Kidney tubule cell (primary cell): ENCODE measurements at regions not wholly inside any gene's neighbourhood (a gene's known extent, or its start where the extent isn't known, plus 50 kb on each side); places are given as distances from the start of the nearest gene placed in this dataset.
"Not testable (repeated sequence)": the region's sequence is repeated elsewhere in the genome, so short reads cannot be mapped to it uniquely, and the experiment has no call there.

Source experiments
- DNase-seq: peaks from one replicate; pipeline ENCODE4 v3.0.0-alpha.2; 2018; ENCODE audit warnings: low spot score

DNA sequence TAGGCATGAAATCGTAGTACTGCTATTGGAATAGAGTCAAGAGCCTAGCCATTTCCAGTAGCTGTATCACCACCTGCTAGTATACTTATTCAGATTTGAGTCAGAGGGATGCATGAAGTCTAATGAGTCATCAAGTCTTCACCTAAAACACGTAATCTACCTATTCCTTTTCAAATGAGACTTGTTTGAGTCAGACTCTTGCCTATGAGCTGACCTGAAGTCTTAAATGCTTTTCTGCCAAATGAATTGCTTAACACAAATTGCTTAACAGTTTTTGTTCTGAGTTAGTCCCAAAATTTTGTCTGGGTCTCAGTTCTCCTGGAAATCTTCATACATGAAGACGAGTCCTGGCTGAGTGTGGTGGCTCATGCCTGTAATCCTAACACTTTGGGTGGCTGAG, 165.2 kb downstream of the GNAT3 start:
- DNase-seq, result peak; percentile 94

GRCh38 chr7:80335511-80336231, 176.2 kb downstream of the GNAT3 start:
- no peak for DNase-seq

- DNase-seq, result no peak
These were observed 177.0 kb downstream of the GNAT3 start for GRCh38 chr7:80334908-80335307.

- no peak for DNase-seq
These were observed 177.7 kb downstream of the GNAT3 start for GRCh38 chr7:80334196-80334595.

DNA sequence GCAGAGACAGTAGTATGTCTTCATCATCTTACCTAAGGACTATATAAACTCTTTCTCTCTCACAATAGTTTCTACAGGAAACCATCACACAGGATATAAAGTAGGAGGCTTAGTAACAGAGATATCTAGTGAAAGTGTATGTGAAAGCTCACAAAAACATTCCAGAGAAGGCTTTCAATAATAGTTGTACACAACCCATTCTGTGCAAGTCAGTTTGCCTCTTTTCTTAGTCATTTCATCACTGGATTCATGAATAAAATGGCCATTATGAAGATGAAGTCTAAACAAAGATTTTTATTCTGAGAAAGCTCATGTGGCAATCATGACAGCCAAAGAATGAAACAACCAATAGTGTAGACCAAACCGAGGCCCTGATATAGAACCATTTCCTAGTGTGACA, 178.8 kb downstream of the GNAT3 start:
- DNase-seq, result no peak

DNA sequence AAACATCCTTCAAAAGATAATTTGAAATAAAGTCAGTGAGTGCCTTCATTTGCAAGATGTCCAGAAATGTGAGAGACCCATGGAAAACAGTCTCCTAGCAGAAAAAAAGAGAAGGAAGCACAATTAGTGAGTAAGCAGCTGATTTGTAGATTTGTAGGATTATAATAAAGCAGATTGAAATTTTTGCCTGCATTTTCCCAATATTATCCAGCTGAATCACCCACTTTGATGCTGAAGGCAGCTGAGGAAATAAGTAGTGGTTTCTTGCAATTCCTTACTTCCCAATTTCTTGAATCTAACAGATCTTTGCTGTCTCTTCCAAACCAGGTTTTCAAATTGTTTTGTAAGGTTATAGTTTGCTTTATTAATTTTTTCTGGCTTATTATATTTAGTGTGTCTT, 181.4 kb downstream of the GNAT3 start:
- peak; percentile 19 for DNase-seq

- DNase-seq, result peak; percentile 98
These were observed 187.8 kb downstream of the GNAT3 start for GRCh38 chr7:80324032-80324431.

- no peak for DNase-seq
These were observed 184.8 kb downstream of the GNAI1 start for GRCh38 chr7:80319461-80319860.

DNA sequence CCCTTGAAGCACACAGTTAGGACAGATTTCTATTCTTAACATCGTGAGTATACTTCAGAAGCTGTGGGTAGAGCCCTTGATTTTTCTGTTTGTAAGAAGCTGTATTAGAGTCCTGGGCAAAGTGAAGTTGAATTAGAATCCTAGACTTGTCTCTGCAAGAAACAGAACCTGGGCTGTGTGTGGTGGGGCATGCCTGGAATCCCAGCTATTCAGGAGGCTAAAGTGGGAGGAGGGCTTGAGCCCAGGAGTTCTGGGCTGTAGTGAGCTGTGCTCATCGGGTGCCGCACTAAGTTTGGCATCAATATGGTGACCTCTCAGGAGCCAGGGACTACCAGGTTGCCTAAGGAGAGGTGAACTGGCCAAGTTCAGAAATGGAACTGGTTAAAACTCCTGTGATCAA, 183.4 kb downstream of the GNAI1 start:
- no peak for DNase-seq

GRCh38 chr7:80316811-80317210, 182.2 kb downstream of the GNAI1 start:
- DNase-seq, result peak; percentile 8

- DNase-seq, result no peak
These were observed 179.1 kb downstream of the GNAI1 start for GRCh38 chr7:80313716-80314115.

DNA sequence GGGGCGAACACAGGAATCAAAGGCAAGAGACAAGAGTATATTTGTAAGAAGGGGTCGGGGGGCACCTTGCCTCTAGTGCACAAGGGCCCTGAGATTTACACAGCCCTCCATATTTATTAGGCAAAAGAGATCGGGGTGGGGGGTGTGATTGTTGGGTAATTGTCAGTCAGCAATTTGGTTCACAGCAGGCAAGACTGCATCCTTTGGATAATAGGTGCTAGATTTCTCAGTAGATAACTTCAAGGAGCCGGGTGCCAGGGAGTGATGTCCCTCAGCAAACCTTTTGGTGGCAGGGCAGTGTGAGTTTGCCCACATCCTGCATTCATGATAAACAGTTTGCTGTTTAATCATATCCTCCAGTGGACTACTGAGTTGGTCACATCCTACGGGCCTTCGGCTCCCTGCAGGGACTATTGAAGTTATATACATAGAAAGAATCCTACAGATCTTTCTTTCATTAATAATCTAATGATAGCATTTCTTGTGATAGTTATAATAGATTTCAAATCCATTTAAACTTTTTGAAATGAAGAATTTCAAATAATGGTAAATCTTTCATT, 178.5 kb downstream of the GNAI1 start:
- no peak for DNase-seq

DNA sequence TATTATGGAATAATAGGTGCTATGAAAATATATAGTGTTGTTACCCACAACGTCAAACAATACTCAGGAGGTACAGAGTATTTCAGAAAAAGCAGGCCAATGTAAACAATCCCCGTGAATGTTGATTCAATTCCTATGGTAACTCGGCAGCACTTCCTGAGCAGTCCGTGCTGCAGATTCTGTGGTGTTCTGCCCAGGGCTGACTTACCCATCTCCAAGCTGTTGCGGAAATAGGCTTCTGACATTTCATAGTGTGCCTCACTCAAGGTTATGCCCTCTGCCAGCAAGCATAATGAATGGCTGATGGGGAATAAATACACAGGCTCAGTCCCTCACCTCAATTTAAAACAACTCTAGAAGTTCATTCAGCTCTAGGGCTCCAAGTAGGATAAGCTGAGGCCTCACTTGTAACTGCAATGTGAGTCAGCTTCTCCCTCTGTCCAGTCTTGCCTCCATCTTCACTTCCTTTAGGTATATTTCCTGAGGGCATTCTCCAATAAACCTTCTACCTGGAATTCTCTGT, 177.6 kb downstream of the GNAI1 start:
- peak; percentile 52 for DNase-seq

DNA sequence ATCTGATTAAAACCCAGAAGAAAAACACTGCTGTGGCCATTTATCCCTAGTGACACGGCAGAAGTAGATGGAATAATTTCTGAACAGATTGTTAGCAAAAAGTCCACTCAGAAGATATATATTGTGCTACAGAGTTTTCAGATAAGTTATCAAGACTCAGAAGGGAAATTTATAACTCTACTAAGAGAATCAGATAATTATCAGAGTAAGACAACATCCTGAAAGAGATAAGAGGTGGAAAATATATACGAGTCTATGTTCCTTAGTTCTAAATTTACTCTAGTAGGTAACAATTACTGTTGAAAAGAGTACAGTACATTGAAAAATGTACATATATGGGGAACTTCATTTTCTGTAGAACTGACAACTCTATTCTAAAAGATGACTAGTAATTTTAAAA, 176.7 kb downstream of the GNAI1 start:
- no peak for DNase-seq

- DNase-seq, result no peak
These were observed 175.4 kb downstream of the GNAI1 start for GRCh38 chr7:80309971-80310549.

GRCh38 chr7:80309377-80309776, 174.7 kb downstream of the GNAI1 start:
- DNase-seq, result no peak

DNA sequence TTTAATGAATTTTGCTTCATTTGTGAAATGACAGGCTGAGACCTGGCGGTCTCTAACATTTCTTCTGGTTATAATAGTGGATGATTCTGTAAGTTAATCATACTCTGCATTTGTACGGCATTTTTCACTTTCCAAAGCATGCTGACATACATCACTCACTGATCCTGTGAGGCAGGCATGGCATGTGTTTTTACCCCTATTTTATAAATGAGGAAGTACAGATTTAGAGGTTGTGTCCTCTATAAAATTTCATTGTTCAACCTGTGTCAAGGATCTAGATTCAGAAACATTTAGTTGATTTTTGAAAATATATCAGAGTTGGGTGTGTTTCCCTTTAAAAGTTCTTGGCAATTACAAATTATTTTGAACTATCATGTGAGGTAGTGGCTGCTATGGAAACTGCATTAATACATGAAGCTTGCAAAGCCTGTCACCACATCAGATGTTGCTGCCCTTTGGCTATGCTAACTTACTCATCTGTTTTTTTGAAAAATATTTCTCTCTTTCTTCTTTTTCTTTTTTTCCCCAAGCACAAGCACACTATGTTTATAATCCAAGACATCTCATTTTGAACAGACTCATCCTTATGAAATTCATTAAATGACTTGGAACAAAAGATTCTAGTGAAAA, 172.7 kb downstream of the GNAI1 start:
- DNase-seq, result peak; percentile 27

DNA sequence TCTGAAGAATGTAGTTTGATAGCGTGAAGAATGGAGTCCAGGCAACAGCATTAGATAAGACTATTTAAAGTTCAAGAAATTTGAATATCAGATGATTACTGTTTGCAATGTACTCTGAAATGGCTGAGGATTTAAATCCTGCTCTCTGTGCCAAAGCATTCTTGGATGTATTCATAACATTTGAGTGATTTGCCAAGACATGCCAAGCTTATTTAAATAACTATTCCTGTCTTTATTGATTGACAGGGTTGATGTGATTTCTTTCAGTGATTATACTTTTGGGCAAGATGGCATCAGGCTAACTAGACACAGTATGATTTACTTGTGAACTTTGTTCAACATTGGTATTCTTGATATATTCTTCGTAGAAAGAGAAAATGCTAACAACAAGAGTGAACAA, 168.7 kb downstream of the GNAI1 start:
- no peak for DNase-seq

GRCh38 chr7:80302636-80303035, 168.0 kb downstream of the GNAI1 start:
- DNase-seq, result no peak

DNA sequence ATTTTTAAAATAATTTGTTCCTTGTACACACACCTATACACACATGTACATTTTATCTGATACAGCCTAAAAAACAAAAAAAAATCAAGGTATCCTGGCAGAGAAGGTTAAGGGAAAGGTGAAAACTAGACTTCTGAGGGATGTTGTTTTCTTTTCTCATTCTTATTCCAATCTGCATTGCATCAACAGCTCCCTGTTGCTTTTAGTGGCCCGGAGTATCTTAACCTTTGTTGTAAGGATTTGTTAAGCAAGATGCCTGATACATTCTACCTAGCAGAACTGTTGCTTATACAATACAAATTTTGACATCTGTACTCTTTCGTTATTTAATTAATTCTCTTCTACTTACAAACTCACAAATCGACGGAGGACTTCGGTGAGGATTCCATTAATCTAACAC, 167.4 kb downstream of the GNAI1 start:
- DNase-seq, result no peak

DNA sequence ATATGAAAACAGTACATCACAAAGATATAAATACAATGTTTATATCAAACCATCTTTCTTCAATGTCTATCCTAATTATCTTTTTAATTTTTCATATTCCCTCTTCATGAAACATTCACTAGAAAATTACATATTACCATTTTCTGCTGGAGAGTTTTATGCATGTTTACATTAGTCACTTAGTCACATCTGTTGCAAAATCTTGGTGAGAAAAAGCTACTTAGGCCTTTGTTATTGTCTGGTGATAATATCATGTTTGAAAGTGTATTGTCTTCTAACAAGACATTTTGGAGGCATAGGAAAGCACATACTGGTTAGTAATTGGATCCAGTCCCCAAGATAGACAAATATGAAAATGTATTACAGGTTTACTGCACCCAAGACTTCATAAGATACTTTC, 163.6 kb downstream of the GNAI1 start:
- DNase-seq, result no peak

DNA sequence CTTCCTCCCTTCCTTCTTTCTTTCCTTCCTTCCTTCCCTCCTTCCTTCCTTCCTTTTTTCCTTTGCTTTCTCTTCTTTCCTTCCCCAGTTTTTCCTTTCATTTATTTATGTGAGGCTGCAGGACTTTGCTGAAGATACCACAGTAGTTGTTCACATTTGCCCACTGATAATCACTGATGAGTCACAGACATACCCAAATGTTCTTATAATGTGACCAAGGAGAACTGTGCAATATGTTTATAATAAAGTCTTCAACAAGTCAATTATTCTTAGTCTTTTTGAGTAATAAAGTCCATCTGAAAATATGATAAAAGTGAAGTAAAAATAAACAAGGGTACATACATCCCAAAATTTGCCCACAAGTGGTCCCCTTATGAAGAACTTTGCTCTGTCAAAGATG, 159.7 kb downstream of the GNAI1 start:
- peak; percentile 17 for DNase-seq

- DNase-seq, result not testable (repeated sequence)
These were observed 158.0 kb downstream of the GNAI1 start for GRCh38 chr7:80292634-80293033.
